HepG2 (cell line): ENCODE measurements at regions not wholly inside any gene's neighbourhood (a gene's known extent, or its start where the extent isn't known, plus 50 kb on each side); places are given as distances from the start of the nearest gene placed in this dataset.

Source experiments
- BRCA1 ChIP-seq: sonication (generic); formaldehyde crosslinking; IDR thresholded peaks from 2 replicates; pipeline ENCODE4 v1.4.0; 2020; ENCODE audit warnings: missing genetic modification reagents
- CBX1 ChIP-seq: IDR thresholded peaks from one replicate; pipeline ENCODE4 v1.6.1; 2016; ENCODE audit warnings: antibody characterized with exemption, low read depth
- HNRNPH1 ChIP-seq: fragments of 200-400 bp; formaldehyde crosslinking; optimal IDR thresholded peaks from 2 replicates; pipeline ENCODE3; 2017; ENCODE audit warnings: mild to moderate bottlenecking, low read depth, low read length
- HOXA9 ChIP-seq: sonication (generic); formaldehyde crosslinking; IDR thresholded peaks from 2 replicates; pipeline ENCODE4 v1.8.1; 2022; ENCODE audit warnings: missing genetic modification reagents, mild to moderate bottlenecking, moderate library complexity, borderline replicate concordance
- POLR2A ChIP-seq, 2 experiments: IDR thresholded peaks; 2 replicates each; pipeline ENCODE4 v1.6.1; 2011; ENCODE audit warnings: low read depth in 2 of 2, low read length in 2 of 2, mild to moderate bottlenecking in 1 of 2, moderate library complexity in 1 of 2; ENCODE audit not compliant: insufficient read depth in 1 of 2
- RFX5 ChIP-seq: IDR thresholded peaks from 2 replicates; pipeline ENCODE4 v1.6.1; 2011; ENCODE audit warnings: low read depth, low read length, improper control_type of control experiment
- YY1 ChIP-seq: IDR thresholded peaks from 2 replicates; pipeline ENCODE4 v1.6.1; 2011; ENCODE audit warnings: low read length, low read depth, moderate library complexity, mild to moderate bottlenecking; ENCODE audit not compliant: insufficient read depth, insufficient replicate concordance
- ZNF124 ChIP-seq: sonication (generic); formaldehyde crosslinking; IDR thresholded peaks from 2 replicates; pipeline ENCODE4 v1.4.0; 2020; ENCODE audit warnings: missing genetic modification reagents
- ZNF143 ChIP-seq: sonication (generic); formaldehyde crosslinking; IDR thresholded peaks from 2 replicates; pipeline ENCODE4 v1.4.0; 2020; ENCODE audit warnings: missing genetic modification reagents
- ZNF615 ChIP-seq: sonication (generic); formaldehyde crosslinking; IDR thresholded peaks from 2 replicates; pipeline ENCODE4 v1.5.0; 2020; ENCODE audit warnings: mild to moderate bottlenecking, missing genetic modification reagents, borderline replicate concordance
- ZNF660 ChIP-seq: sonication (generic); formaldehyde crosslinking; IDR thresholded peaks from 2 replicates; pipeline ENCODE4 v1.5.1; 2020; ENCODE audit warnings: mild to moderate bottlenecking, low read depth, missing genetic modification reagents, borderline replicate concordance
- ZNF703 ChIP-seq: sonication (generic); formaldehyde crosslinking; IDR thresholded peaks from 2 replicates; pipeline ENCODE4 v1.5.1; 2020; ENCODE audit warnings: missing genetic modification reagents, mild to moderate bottlenecking, moderate library complexity, borderline replicate concordance
- TF ChIP-seq, protein P1 (sequence below): sonication (generic); formaldehyde crosslinking; IDR thresholded peaks from 2 replicates; pipeline ENCODE4 v1.5.0; 2020; ENCODE audit warnings: mild to moderate bottlenecking, missing genetic modification reagents, moderate library complexity

DNA sequence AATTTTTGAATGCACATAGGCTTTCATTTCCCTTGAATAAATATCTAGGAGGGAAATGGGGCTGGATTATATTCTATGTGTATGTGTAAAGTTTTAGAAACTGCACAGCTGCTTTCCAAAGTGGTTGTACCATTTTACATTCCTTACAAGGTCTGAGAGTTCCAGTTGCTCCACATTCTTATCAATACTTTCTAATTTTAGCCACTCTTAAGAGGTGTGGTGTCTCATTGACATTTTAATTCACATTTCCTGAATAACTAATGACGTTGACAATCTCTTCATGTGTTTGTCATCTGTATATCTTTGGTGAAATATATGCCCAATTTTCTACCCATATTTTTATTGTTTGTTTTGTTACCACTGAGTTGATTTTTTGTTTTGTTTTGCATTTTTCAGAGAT, 74.6 kb upstream of the VASH1 start:
- TF ChIP-seq HOXA9 (CRISPR knock-in tag): no peak
- TF ChIP-seq, protein P1, sequence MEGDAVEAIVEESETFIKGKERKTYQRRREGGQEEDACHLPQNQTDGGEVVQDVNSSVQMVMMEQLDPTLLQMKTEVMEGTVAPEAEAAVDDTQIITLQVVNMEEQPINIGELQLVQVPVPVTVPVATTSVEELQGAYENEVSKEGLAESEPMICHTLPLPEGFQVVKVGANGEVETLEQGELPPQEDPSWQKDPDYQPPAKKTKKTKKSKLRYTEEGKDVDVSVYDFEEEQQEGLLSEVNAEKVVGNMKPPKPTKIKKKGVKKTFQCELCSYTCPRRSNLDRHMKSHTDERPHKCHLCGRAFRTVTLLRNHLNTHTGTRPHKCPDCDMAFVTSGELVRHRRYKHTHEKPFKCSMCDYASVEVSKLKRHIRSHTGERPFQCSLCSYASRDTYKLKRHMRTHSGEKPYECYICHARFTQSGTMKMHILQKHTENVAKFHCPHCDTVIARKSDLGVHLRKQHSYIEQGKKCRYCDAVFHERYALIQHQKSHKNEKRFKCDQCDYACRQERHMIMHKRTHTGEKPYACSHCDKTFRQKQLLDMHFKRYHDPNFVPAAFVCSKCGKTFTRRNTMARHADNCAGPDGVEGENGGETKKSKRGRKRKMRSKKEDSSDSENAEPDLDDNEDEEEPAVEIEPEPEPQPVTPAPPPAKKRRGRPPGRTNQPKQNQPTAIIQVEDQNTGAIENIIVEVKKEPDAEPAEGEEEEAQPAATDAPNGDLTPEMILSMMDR (CRISPR knock-in tag): no peak
- TF ChIP-seq ZNF124 (CRISPR knock-in tag): no peak
- TF ChIP-seq POLR2A (IDR thresholded peaks at IDR 0.05; ENCODE audit: insufficient read depth in 1 of 2, low read depth in 2 of 2, low read length in 2 of 2): no peak
- TF ChIP-seq ZNF143 (CRISPR knock-in tag): no peak
- no peak for TF ChIP-seq HNRNPH1
- no peak for TF ChIP-seq RFX5
- TF ChIP-seq ZNF703 (CRISPR knock-in tag): no peak
- no peak for TF ChIP-seq BRCA1 (CRISPR knock-in tag)
- TF ChIP-seq ZNF660 (CRISPR knock-in tag): no peak
- no peak for TF ChIP-seq YY1
- no peak for TF ChIP-seq ZNF615 (CRISPR knock-in tag)
- no peak for TF ChIP-seq CBX1
